GM23248 (cell line): ENCODE measurements at regions not wholly inside any gene's neighbourhood (a gene's known extent, or its start where the extent isn't known, plus 50 kb on each side); places are given as distances from the start of the nearest gene placed in this dataset.

Source experiments
- DNase-seq: peaks from one replicate; pipeline ENCODE4 v3.0.0-alpha.2; 2015
- H2AFZ ChIP-seq: fragments of 200-600 bp; sonication (generic); 2 replicates; pipeline ENCODE4 v1.6.1; 2016; ENCODE audit warnings: antibody characterized with exemption
- H3F3A ChIP-seq: fragments of 200-600 bp; sonication (generic); 2 replicates; pipeline ENCODE4 v1.6.1; 2016; ENCODE audit warnings: mild to moderate bottlenecking, antibody characterized with exemption, mixed run types; ENCODE audit not compliant: insufficient read depth
- H3K27ac ChIP-seq: fragments of 200-600 bp; sonication (generic); 2 replicates; pipeline ENCODE4 v1.5.1; 2016; ENCODE audit warnings: mild to moderate bottlenecking
- H3K27me3 ChIP-seq: fragments of 200-600 bp; sonication (generic); replicated peaks from 2 replicates; pipeline ENCODE4 v1.6.1; 2016; ENCODE audit warnings: mild to moderate bottlenecking; ENCODE audit not compliant: insufficient read depth
- H3K36me3 ChIP-seq: fragments of 200-600 bp; sonication (generic); 2 replicates; pipeline ENCODE4 v1.6.1; 2016; ENCODE audit warnings: low read depth, mild to moderate bottlenecking
- H3K4me1 ChIP-seq: fragments of 200-600 bp; sonication (generic); 2 replicates; pipeline ENCODE4 v1.6.1; 2016; ENCODE audit warnings: mild to moderate bottlenecking; ENCODE audit not compliant: insufficient read depth
- H3K4me2 ChIP-seq: fragments of 200-600 bp; sonication (generic); one replicate; pipeline ENCODE4 v1.6.1; 2016; ENCODE audit warnings: mild to moderate bottlenecking; ENCODE audit not compliant: unreplicated experiment
- H3K4me3 ChIP-seq: fragments of 200-600 bp; sonication (generic); 2 replicates; pipeline ENCODE4 v1.5.1; 2016; ENCODE audit warnings: mild to moderate bottlenecking
- H3K79me2 ChIP-seq: fragments of 200-600 bp; sonication (generic); 2 replicates; pipeline ENCODE4 v1.6.1; 2016; ENCODE audit warnings: mild to moderate bottlenecking; ENCODE audit not compliant: insufficient read depth
- H3K9ac ChIP-seq: fragments of 200-600 bp; sonication (generic); 2 replicates; pipeline ENCODE4 v1.6.1; 2016; ENCODE audit warnings: mild to moderate bottlenecking
- H3K9me2 ChIP-seq: fragments of 200-600 bp; sonication (generic); 2 replicates; pipeline ENCODE4 v1.6.1; 2016; ENCODE audit warnings: mixed run types, mild to moderate bottlenecking, moderate library complexity; ENCODE audit not compliant: insufficient read depth
- H3K9me3 ChIP-seq: fragments of 200-600 bp; sonication (generic); one replicate; pipeline ENCODE4 v1.6.1; 2017; ENCODE audit warnings: low read depth
- H4K20me1 ChIP-seq: fragments of 200-600 bp; sonication (generic); 2 replicates; pipeline ENCODE4 v1.6.0; 2016; ENCODE audit not compliant: insufficient read depth
- EZH2 ChIP-seq: fragments of 200-600 bp; sonication (generic); IDR thresholded peaks from 2 replicates; pipeline ENCODE4 v1.6.1; 2018; ENCODE audit warnings: antibody characterized with exemption, mild to moderate bottlenecking; ENCODE audit not compliant: insufficient read depth, poor library complexity, severe bottlenecking
- EZH2phosphoT487 ChIP-seq: fragments of 200-600 bp; sonication (generic); IDR thresholded peaks from 2 replicates; pipeline ENCODE4 v1.6.1; 2018; ENCODE audit warnings: antibody characterized with exemption, moderate library complexity, mild to moderate bottlenecking, low read depth; ENCODE audit not compliant: insufficient read depth
- WGBS, 2 experiments: methylation state at CpG; one replicate each; pipeline ENCODE4 v1.1.6; 2015 to 2017; ENCODE audit warnings: low lambda C conversion rate in 2 of 2, low coverage in 1 of 2; ENCODE audit errors: missing lambda C conversion rate in 2 of 2; 5-methylcytosine and 5-hydroxymethylcytosine counted together
- in situ Hi-C: fragments of 300-500 bp; cut with MboI; formaldehyde crosslinking; loops from 2 replicates; pipeline ENCODE4 v1.15.0; 2020

GRCh38 chr15:26148156-26148860, 285.2 kb upstream of the ATP10A start:
- DNase-seq, result no peak
- 40 to 41% methylated on average over 13 of the region's 13 CpGs for WGBS, 2 experiments

GRCh38 chr15:26146202-26146601, 283.1 kb upstream of the ATP10A start:
- Histone ChIP-seq H3K9me3 (no peaks in the 10 kb centered on the region), H3K79me2 (no peaks in the 10 kb centered on the region), H3K4me3 (no peak overlapping the region), H3K9me2 (no peaks in the 10 kb centered on the region), H3K27ac (no peak overlapping the region), H3K9ac (no peak overlapping the region), H3K27me3 (no peaks in the 10 kb centered on the region), H2AFZ (no peak overlapping the region), H3K4me2 (no peak overlapping the region), H3K36me3 (no peaks in the 10 kb centered on the region), H3K4me1 (no peaks in the 10 kb centered on the region), H3F3A (no peaks in the 10 kb centered on the region), H4K20me1 (no peaks in the 10 kb centered on the region)
- no peak for DNase-seq
- 4 to 11% methylated on average over 4 of the region's 4 CpGs for WGBS, 2 experiments
- TF ChIP-seq EZH2, result no peak
- TF ChIP-seq EZH2phosphoT487, result no peak
- in situ Hi-C loops, result no loop called here

More at GRCh38 chr15:26148156-26148860, 285.2 kb upstream of the ATP10A start:
- in situ Hi-C loops, result no loop called here
- H3K27ac ChIP-seq, result no peak overlapping the region
- no peaks in the 10 kb centered on the region for H3K4me1 ChIP-seq
- no peak overlapping the region for H2AFZ ChIP-seq
- no peaks in the 10 kb centered on the region for H3F3A ChIP-seq
- no peaks in the 10 kb centered on the region for H3K36me3 ChIP-seq
- H3K79me2 ChIP-seq, result no peaks in the 10 kb centered on the region
- no peak overlapping the region for H3K4me3 ChIP-seq
- no peak overlapping the region for H3K4me2 ChIP-seq
- TF ChIP-seq EZH2phosphoT487 (no peak), EZH2 (no peak)
- H3K27me3 ChIP-seq, result no peaks in the 10 kb centered on the region
- no peaks in the 10 kb centered on the region for H3K9me3 ChIP-seq
- H3K9me2 ChIP-seq, result no peaks in the 10 kb centered on the region
- H4K20me1 ChIP-seq, result no peaks in the 10 kb centered on the region
- no peak overlapping the region for H3K9ac ChIP-seq

GRCh38 chr15:26145796-26146195, 282.7 kb upstream of the ATP10A start:
- Histone ChIP-seq H4K20me1 (no peaks in the 10 kb centered on the region), H3K9ac (no peak overlapping the region), H2AFZ (no peak overlapping the region), H3K9me2 (no peaks in the 10 kb centered on the region), H3K27me3 (no peaks in the 10 kb centered on the region), H3K4me1 (no peaks in the 10 kb centered on the region), H3K36me3 (no peaks in the 10 kb centered on the region), H3F3A (no peaks in the 10 kb centered on the region), H3K4me3 (no peak overlapping the region), H3K4me2 (no peak overlapping the region), H3K9me3 (no peaks in the 10 kb centered on the region), H3K79me2 (no peaks in the 10 kb centered on the region), H3K27ac (no peak overlapping the region)
- DNase-seq, result no peak
- TF ChIP-seq EZH2 (no peak), EZH2phosphoT487 (no peak)
- WGBS, 2 experiments, result 26 to 38% methylated on average over 2 of the region's 2 CpGs
- in situ Hi-C loops, result no loop called here

- in situ Hi-C loops, result no loop called here
- 18 to 22% methylated on average over 4 of the region's 4 CpGs for WGBS, 2 experiments
- no peaks in the 10 kb centered on the region for H3K27me3 ChIP-seq
- no peak for DNase-seq
- no peaks in the 10 kb centered on the region for H3K9me2 ChIP-seq
- no peaks in the 10 kb centered on the region for H3K4me1 ChIP-seq
- no peak overlapping the region for H3K4me2 ChIP-seq
- H3K36me3 ChIP-seq, result no peaks in the 10 kb centered on the region
- no peak overlapping the region for H3K9ac ChIP-seq
- H3K27ac ChIP-seq, result no peak overlapping the region
- no peaks in the 10 kb centered on the region for H3F3A ChIP-seq
- H3K4me3 ChIP-seq, result no peak overlapping the region
- H2AFZ ChIP-seq, result no peak overlapping the region
- TF ChIP-seq EZH2 (no peak), EZH2phosphoT487 (no peak)
- no peaks in the 10 kb centered on the region for H3K79me2 ChIP-seq
- H4K20me1 ChIP-seq, result no peaks in the 10 kb centered on the region
- no peaks in the 10 kb centered on the region for H3K9me3 ChIP-seq
These were observed 281.7 kb upstream of the ATP10A start for GRCh38 chr15:26144836-26145235.
